ENCODE measurements at regions not wholly inside any gene's neighbourhood (a gene's known extent, or its start where the extent isn't known, plus 50 kb on each side); places are given as distances from the start of the nearest gene placed in this dataset.

DNA sequence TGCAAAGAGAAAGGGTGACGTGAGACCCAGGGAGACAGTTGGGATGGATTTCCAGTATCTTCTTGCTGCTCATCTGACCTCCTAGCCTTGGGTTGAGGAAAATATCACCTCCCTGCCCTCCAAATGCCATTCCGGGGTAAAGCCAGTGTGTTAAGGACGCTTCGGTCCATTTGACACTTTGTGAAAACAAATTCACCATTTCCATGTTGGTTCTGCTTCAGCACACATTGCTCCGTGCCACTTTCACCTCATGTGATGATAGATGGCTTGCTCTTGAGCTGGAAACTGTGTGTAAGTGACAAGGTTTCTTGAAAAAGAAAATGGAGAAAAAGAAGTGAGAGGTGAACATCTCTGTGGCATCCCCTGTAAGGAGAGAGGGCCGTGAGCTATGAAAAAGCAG lies 256.1 kb upstream of the PGRMC2 start:
- H3K4me1 ChIP-seq (ENCODE audit: control insufficient read depth, extremely low read depth, insufficient read depth, low read length): no peaks in the 10 kb centered on the region
- dilution Hi-C loops (cut with MboI; ENCODE audit: extremely low pct_ligation_motif_present, low sequenced_read_pairs): no loop called here
- H3K36me3 ChIP-seq (ENCODE audit: control insufficient read depth in 2 of 2, extremely low read depth in 1 of 2, insufficient read depth in 2 of 2, low read length in 2 of 2): no peaks in the 10 kb centered on the region
- no peaks in the 10 kb centered on the region for H3K27me3 ChIP-seq (ENCODE audit: control insufficient read depth, extremely low read depth, insufficient read depth, low read length)
- H3K27ac ChIP-seq (ENCODE audit: control insufficient read depth, insufficient read depth, low read length): no peak overlapping the region
- no peak overlapping the region for H3K9ac ChIP-seq (ENCODE audit: control insufficient read depth, extremely low read depth, insufficient read depth, low read length)
- no peak overlapping the region for H3K4me2 ChIP-seq (ENCODE audit: control insufficient read depth, extremely low read depth, insufficient read depth, low read depth, low read length)
- H3K4me3 ChIP-seq (ENCODE audit: control insufficient read depth in 2 of 3, extremely low read depth in 1 of 3, insufficient read depth in 2 of 3, low read depth in 1 of 3, low read length in 3 of 3): no peak overlapping the region
- no peaks in the 10 kb centered on the region for H3K9me3 ChIP-seq (ENCODE audit: control insufficient read depth, low read depth, low read length)
- no peak for DNase-seq (ENCODE audit: low read depth, low spot score)
- no peaks in the 10 kb centered on the region for H3K79me2 ChIP-seq (ENCODE audit: control insufficient read depth, insufficient read depth, low read length)
- TF ChIP-seq EZH2 (IDR thresholded peaks at IDR 0.05; ENCODE audit: low read length): no peak
- TF ChIP-seq, protein P1, sequence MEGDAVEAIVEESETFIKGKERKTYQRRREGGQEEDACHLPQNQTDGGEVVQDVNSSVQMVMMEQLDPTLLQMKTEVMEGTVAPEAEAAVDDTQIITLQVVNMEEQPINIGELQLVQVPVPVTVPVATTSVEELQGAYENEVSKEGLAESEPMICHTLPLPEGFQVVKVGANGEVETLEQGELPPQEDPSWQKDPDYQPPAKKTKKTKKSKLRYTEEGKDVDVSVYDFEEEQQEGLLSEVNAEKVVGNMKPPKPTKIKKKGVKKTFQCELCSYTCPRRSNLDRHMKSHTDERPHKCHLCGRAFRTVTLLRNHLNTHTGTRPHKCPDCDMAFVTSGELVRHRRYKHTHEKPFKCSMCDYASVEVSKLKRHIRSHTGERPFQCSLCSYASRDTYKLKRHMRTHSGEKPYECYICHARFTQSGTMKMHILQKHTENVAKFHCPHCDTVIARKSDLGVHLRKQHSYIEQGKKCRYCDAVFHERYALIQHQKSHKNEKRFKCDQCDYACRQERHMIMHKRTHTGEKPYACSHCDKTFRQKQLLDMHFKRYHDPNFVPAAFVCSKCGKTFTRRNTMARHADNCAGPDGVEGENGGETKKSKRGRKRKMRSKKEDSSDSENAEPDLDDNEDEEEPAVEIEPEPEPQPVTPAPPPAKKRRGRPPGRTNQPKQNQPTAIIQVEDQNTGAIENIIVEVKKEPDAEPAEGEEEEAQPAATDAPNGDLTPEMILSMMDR (optimal IDR thresholded peaks at IDR 0.05 in 1 of 3, IDR thresholded peaks at IDR 0.05 in 1 of 3, conservative IDR thresholded peaks at IDR 0.05 in 1 of 3; ENCODE audit: extremely low read depth in 1 of 3, insufficient read depth in 2 of 3, low read length in 3 of 3): no peak
- H2AFZ ChIP-seq (ENCODE audit: control insufficient read depth, low read length): no peak overlapping the region
- no peaks in the 10 kb centered on the region for H4K20me1 ChIP-seq (ENCODE audit: control insufficient read depth, extremely low read depth, insufficient read depth, low read length)
- no peaks in the 10 kb centered on the region for H3K9me1 ChIP-seq (ENCODE audit: control insufficient read depth, extremely low read depth, insufficient read depth, low read length)
- no peak for FAIRE-seq

GRCh38 chr4:128542047-128542446 lies 254.4 kb upstream of the PGRMC2 start:
- H3K9me3 ChIP-seq (ENCODE audit: control insufficient read depth, low read depth, low read length): no peaks in the 10 kb centered on the region
- H3K9me1 ChIP-seq (ENCODE audit: control insufficient read depth, extremely low read depth, insufficient read depth, low read length): no peaks in the 10 kb centered on the region
- dilution Hi-C loops (cut with MboI; ENCODE audit: extremely low pct_ligation_motif_present, low sequenced_read_pairs): no loop called here
- FAIRE-seq (no peak), DNase-seq (ENCODE audit: low read depth, low spot score) (no peak)
- H3K4me3 ChIP-seq (ENCODE audit: control insufficient read depth in 2 of 3, extremely low read depth in 1 of 3, insufficient read depth in 2 of 3, low read depth in 1 of 3, low read length in 3 of 3): no peak overlapping the region
- H3K9ac ChIP-seq (ENCODE audit: control insufficient read depth, extremely low read depth, insufficient read depth, low read length): no peak overlapping the region
- no peak overlapping the region for H3K4me2 ChIP-seq (ENCODE audit: control insufficient read depth, extremely low read depth, insufficient read depth, low read depth, low read length)
- H3K27ac ChIP-seq (ENCODE audit: control insufficient read depth, insufficient read depth, low read length): no peak overlapping the region
- H3K79me2 ChIP-seq (ENCODE audit: control insufficient read depth, insufficient read depth, low read length): no peaks in the 10 kb centered on the region
- no peak overlapping the region for H2AFZ ChIP-seq (ENCODE audit: control insufficient read depth, low read length)
- H3K4me1 ChIP-seq (ENCODE audit: control insufficient read depth, extremely low read depth, insufficient read depth, low read length): no peaks in the 10 kb centered on the region
- H3K36me3 ChIP-seq (ENCODE audit: control insufficient read depth in 2 of 2, extremely low read depth in 1 of 2, insufficient read depth in 2 of 2, low read length in 2 of 2): no peaks in the 10 kb centered on the region
- H4K20me1 ChIP-seq (ENCODE audit: control insufficient read depth, extremely low read depth, insufficient read depth, low read length): no peaks in the 10 kb centered on the region
- H3K27me3 ChIP-seq (ENCODE audit: control insufficient read depth, extremely low read depth, insufficient read depth, low read length): no peaks in the 10 kb centered on the region
- TF ChIP-seq, protein P1 (optimal IDR thresholded peaks at IDR 0.05 in 1 of 3, IDR thresholded peaks at IDR 0.05 in 1 of 3, conservative IDR thresholded peaks at IDR 0.05 in 1 of 3; ENCODE audit: extremely low read depth in 1 of 3, insufficient read depth in 2 of 3, low read length in 3 of 3): no peak
- no peak for TF ChIP-seq EZH2 (IDR thresholded peaks at IDR 0.05; ENCODE audit: low read length)

Data from keratinocyte (primary cell).